ENCODE measurements at regions not wholly inside any gene's neighbourhood (a gene's known extent, or its start where the extent isn't known, plus 50 kb on each side); places are given as distances from the start of the nearest gene placed in this dataset.
A peak's percentile ranks its signal among the peaks of the same experiment; 100 is the strongest.
"Not testable (repeated sequence)": the region's sequence is repeated elsewhere in the genome, so short reads cannot be mapped to it uniquely, and the experiment has no call there.

DNA sequence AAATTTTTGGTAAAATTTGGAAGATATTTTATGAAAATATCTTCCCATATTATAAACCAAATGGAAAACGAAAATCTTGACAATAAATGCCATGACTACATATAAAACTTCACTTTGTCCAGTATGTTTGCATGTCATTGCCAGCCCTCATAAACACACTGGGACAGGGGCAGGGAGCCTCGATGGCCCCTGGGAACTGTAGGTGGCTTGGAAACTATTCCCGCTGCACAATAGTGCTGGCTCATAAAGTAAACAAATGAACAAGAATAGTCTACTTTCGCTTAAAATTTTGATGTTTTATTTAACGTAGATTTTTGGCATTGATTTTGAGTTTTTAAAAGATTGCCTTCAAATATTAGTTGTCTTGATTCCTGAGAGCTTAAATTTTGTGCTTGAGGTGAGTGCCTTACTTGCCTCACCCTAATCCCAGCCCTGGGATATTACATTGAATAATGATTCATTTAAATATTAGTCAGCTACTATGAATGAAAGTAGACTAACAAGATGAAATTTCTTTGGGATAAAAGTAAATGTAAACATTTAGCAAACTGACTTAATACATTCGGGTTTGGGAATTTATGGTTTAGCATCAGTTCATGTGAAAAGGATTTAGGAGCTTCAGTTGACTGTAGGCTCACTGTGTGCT is 74.0 kb upstream of the PKP2 start:
- no peak overlapping the region for H3K27ac ChIP-seq
- no peaks in the 10 kb centered on the region for H3K9me3 ChIP-seq (replicated peaks)
- no peaks in the 10 kb centered on the region for H3K4me1 ChIP-seq
- DNase-seq = no peak
- no peak overlapping the region for H3K4me3 ChIP-seq
- no peaks in the 10 kb centered on the region for H3K36me3 ChIP-seq
- H3K27me3 ChIP-seq = no peaks in the 10 kb centered on the region

DNA sequence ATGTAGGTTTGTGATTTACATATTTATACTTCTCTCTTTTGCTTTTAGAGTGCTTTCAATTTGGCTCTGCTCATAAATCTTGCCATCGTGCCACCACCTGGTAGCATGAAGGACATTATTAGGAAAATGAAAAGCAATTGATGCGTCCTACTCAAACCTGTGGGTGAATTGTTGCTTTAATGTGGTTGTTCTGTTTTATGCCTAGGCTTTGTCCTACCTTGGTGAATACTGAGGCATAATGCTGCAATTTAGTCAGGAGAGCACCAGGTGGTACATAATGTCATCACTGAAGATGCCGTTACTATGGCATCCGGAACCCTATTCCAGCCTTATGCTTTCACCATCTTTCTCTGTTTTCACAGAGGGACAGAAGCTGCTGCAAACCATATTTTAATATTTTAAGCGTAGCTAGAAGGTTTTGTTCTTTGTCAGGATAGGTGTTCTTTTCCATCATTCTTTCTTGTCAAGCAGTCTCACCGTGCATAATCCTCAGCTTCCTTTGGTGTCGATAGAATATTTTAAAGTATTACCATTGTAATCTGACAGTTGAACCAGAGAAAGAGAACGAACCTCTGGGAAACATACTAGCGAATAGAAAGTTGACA is 68.5 kb upstream of the PKP2 start:
- no peaks in the 10 kb centered on the region for H3K36me3 ChIP-seq
- H3K4me1 ChIP-seq = no peaks in the 10 kb centered on the region
- no peak overlapping the region for H3K27ac ChIP-seq
- H3K4me3 ChIP-seq = no peak overlapping the region
- no peak for DNase-seq
- no peaks in the 10 kb centered on the region for H3K9me3 ChIP-seq (replicated peaks)
- no peaks in the 10 kb centered on the region for H3K27me3 ChIP-seq

DNA sequence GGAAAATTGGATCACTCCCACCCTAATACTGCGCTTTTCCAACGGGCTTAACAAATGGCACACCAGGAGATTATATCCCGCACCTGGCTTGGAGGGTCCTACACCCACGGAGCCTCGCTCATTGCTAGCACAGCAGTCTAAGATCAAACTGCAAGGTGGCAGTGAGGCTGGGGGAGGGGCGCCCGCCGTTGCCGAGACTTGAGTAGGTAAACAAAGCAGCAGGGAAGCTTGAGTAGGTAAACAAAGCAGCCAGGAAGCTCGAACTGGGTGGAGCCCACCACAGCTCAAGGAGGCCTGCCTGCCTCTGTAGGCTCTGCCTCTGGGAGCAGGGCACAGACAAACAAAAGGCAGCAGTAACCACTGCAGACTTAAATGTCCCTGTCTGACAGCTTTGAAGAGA is 59.8 kb upstream of the PKP2 start:
- not testable (repeated sequence) for H3K9me3 ChIP-seq (replicated peaks); H3K4me3 ChIP-seq; H3K36me3 ChIP-seq; H3K27me3 ChIP-seq; H3K4me1 ChIP-seq; H3K27ac ChIP-seq; DNase-seq

DNA sequence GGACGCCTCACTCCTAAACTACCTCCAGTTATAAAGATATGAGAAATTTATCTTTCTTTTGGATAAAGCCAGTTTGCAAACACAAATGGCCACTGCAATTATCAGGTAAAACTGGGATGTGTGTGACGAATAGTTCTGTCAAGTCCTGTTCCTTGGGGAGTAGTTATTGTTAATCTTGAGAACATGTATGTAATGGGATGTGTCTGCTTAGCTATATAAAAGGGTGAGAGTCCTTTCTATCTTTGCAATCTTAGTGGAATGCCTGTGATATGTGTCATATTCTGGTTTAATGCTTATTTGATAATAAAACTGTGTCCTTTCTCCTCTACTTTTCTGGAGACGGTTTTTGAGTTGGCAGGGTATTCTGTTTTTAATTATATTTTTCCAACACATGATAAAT is 56.1 kb upstream of the PKP2 start:
- no peak overlapping the region for H3K27ac ChIP-seq
- H3K9me3 ChIP-seq (replicated peaks) = no peaks in the 10 kb centered on the region
- no peaks in the 10 kb centered on the region for H3K27me3 ChIP-seq
- no peaks in the 10 kb centered on the region for H3K4me1 ChIP-seq
- H3K36me3 ChIP-seq = no peaks in the 10 kb centered on the region
- H3K4me3 ChIP-seq = no peak overlapping the region
- no peak for DNase-seq

DNA sequence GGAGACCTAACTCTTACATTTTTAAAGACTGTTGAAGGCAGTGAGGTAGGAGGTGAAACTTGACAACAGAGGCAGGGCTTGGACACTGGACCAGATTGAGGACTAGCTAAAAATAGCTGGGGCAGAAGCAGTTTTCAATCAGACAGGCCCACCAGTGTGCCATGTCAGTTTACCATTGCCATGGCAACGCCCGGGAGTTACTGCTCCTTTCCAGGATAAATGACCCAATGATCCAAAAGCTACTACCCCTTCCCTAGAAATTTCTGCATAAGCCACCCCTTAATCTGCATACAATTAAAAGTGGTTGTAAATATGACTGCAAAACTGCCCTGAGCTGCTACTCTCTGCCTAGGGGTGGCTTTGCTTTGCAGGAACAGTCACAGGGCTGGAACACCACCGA is 53.2 kb upstream of the PKP2 start:
- Histone ChIP-seq H3K27ac (no peak overlapping the region), H3K4me1 (no peaks in the 10 kb centered on the region), H3K4me3 (no peak overlapping the region), H3K27me3 (no peaks in the 10 kb centered on the region), H3K9me3 (replicated peaks) (no peaks in the 10 kb centered on the region), H3K36me3 (no peaks in the 10 kb centered on the region)
- no peak for DNase-seq

DNA sequence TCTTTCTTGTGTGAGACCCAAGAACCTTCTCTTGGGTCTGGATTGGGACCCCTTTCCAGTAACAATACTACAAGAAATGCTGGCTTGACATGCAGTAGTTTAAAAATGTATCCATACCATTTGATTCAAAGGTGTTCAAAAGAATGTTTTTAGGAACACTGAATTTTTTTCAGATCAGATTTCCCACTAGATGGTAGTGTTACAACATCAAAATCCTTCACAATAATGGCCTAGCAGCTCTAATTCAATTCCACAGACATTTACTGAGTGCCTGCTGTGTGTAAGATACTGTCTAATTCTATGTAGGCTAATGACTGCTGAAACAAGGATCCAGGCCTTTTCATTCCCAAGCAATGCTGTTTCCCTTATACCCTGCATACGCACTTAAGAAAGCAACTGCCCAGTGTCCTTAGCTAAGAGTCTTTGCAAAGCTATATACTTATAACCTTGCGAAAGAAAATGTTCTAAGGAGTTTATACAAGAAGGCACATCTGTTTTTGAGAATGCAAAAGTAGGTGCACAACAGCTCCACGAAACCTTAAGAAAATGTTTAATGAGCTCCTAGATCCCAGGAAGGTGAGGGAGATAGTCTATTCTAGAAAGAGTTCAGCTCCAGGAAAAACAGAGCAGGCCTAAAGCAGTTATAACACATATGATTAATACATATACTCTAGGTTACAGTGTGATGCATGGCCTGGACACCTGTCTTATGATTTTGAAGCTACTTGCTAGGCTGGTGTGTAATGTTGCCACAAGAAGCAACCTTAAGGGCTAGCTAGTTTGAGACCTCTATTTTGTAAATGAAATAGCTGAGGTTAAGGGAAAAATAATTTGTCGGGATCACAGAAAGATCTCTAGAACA is 50.9 kb upstream of the PKP2 start:
- Histone ChIP-seq H3K36me3 (no peaks in the 10 kb centered on the region), H3K4me3 (no peak overlapping the region), H3K27me3 (no peaks in the 10 kb centered on the region), H3K9me3 (replicated peaks) (no peaks in the 10 kb centered on the region), H3K27ac (no peak overlapping the region), H3K4me1 (no peaks in the 10 kb centered on the region)
- DNase-seq = peak in 1 of 2 experiments; percentile 14

DNA sequence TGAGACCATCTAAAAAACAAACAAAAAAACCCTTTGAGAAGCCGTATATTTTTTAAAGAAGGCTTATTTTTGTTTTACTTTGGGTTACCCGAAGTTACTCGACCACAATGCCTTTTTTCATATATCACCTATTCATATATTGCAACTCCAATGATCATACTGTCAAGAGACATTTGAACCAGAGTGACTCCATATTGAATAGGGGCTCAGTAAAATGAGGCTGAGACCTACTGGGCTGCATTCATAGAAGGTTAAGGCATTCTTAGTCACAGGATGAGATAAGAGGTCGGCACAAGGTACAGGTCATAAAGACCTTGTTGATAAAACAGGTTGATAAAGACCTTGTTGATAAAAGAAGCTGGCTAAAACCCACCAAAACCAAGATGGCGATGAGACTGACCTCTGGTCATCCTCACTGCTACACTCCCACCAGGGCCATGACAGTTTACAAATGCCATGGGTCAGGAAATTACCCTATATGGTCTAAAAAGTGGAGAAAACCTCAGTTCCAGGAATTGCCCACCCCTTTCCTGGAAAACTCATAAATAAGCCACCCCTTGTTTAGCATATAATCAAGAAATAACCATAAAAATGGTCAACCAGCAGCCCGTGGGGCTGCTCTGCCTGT is 50.0 kb upstream of the PKP2 start:
- no peak overlapping the region for H3K4me3 ChIP-seq
- no peaks in the 10 kb centered on the region for H3K36me3 ChIP-seq
- H3K27me3 ChIP-seq = no peaks in the 10 kb centered on the region
- DNase-seq = no peak
- no peaks in the 10 kb centered on the region for H3K4me1 ChIP-seq
- no peaks in the 10 kb centered on the region for H3K9me3 ChIP-seq (replicated peaks)
- no peak overlapping the region for H3K27ac ChIP-seq
